Mammary epithelial cell (primary cell): ENCODE measurements at regions not wholly inside any gene's neighbourhood (a gene's known extent, or its start where the extent isn't known, plus 50 kb on each side); places are given as distances from the start of the nearest gene placed in this dataset.

Source experiments
- CTCF ChIP-seq, 2 donors: IDR thresholded peaks in 1 of 2; conservative IDR thresholded peaks in 1 of 2; 2 replicates each; pipeline ENCODE4 v1.5.1; 2011 to 2012; ENCODE audit warnings: inconsistent platforms in 2 of 2, low read length in 2 of 2, mild to moderate bottlenecking in 2 of 2, control low read depth in 1 of 2, low read depth in 1 of 2; ENCODE audit not compliant: insufficient read depth in 1 of 2; ENCODE audit errors: extremely low read depth in 1 of 2
- EZH2 ChIP-seq: IDR thresholded peaks from 2 replicates; pipeline ENCODE4 v1.6.1; 2012; ENCODE audit warnings: low read length, inconsistent platforms, borderline replicate concordance

- TF ChIP-seq EZH2 = no peak
- TF ChIP-seq CTCF (conservative IDR thresholded peaks at IDR 0.05 in 1 of 2, IDR thresholded peaks at IDR 0.05 in 1 of 2; ENCODE audit: extremely low read depth in 1 of 2, insufficient read depth in 1 of 2, low read depth in 1 of 2, low read length in 2 of 2) = peak in 1 of 2 donors; percentile 38
Measured at GRCh38 chr3:102745881-102746280, 311.1 kb downstream of the ZPLD1 start.
